Upper lobe of left lung (tissue), 4 donors: ENCODE measurements at regions not wholly inside any gene's neighbourhood (a gene's known extent, or its start where the extent isn't known, plus 50 kb on each side); places are given as distances from the start of the nearest gene placed in this dataset.

ENCODE experiments used
- EP300 ChIP-seq, 4 donors: sonication (generic); formaldehyde crosslinking; IDR thresholded peaks; one replicate each; pipeline ENCODE4 v1.5.1; 2017; ENCODE audit warnings: antibody characterized with exemption in 4 of 4, control low read depth in 2 of 4
- TF ChIP-seq, protein P1 (sequence below), 6 experiments: fragments of 450-650 bp in 4 of 6; fragments of 200-600 bp in 2 of 6; sonication (generic) in 2 of 6; IDR thresholded peaks; one replicate each; pipeline ENCODE4 v1.5.1; 2016 to 2019; ENCODE audit warnings: antibody characterized with exemption in 6 of 6

DNA sequence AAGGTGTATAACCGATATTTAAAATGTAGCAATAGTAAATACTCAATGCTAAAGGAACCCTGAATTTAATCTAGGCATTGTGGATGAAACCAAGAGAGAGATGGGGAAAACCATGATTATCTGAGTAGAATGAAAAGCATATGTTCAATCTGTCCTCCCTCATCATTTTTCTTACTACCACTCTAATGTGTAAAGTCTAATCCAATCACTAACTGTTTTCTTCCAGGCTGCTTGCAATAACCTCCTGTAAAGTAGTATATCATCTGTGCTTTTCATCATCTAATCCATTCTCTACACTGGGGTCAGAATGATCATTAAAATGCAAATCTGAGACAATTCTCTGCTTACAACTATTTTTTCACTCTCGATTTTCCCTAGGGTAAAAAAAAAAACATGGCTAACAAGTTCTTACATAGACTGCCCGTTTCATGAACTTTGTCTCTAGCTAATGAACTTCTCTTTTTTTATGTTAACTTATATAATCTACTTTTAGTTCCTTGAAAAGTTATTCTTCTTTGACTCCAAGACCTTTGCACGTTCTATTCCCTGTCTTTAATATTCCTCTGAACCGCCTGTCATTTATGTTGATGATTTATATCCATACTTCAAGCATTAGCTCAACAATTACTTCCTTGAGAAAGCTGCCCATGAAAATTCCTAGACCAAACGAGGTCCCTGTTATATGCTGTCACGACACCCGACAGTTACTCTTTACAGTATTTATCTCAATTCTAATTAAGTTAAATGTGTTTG, 94.7 kb upstream of the SLC8A1 start:
- TF ChIP-seq, protein P1, sequence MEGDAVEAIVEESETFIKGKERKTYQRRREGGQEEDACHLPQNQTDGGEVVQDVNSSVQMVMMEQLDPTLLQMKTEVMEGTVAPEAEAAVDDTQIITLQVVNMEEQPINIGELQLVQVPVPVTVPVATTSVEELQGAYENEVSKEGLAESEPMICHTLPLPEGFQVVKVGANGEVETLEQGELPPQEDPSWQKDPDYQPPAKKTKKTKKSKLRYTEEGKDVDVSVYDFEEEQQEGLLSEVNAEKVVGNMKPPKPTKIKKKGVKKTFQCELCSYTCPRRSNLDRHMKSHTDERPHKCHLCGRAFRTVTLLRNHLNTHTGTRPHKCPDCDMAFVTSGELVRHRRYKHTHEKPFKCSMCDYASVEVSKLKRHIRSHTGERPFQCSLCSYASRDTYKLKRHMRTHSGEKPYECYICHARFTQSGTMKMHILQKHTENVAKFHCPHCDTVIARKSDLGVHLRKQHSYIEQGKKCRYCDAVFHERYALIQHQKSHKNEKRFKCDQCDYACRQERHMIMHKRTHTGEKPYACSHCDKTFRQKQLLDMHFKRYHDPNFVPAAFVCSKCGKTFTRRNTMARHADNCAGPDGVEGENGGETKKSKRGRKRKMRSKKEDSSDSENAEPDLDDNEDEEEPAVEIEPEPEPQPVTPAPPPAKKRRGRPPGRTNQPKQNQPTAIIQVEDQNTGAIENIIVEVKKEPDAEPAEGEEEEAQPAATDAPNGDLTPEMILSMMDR (IDR thresholded peaks at IDR 0.05) = no peak
- no peak for TF ChIP-seq EP300 (IDR thresholded peaks at IDR 0.05)
